ENCODE measurements at regions not wholly inside any gene's neighbourhood (a gene's known extent, or its start where the extent isn't known, plus 50 kb on each side); places are given as distances from the start of the nearest gene placed in this dataset.

GRCh38 chr14:95434121-95434520, 82.3 kb downstream of the SYNE3 start:
- TF ChIP-seq CTCF (conservative IDR thresholded peaks at IDR 0.05; ENCODE audit: low read depth in 2 of 2) (no peak), EZH2phosphoT487 (IDR thresholded peaks at IDR 0.05; ENCODE audit: unreplicated experiment) (no peak), REST (IDR thresholded peaks at IDR 0.05; ENCODE audit: unreplicated experiment) (no peak), POLR2AphosphoS5 (IDR thresholded peaks at IDR 0.05; ENCODE audit: low read depth) (no peak), EZH2 (IDR thresholded peaks at IDR 0.05; ENCODE audit: low read depth, unreplicated experiment) (no peak), JUNB (IDR thresholded peaks at IDR 0.05; ENCODE audit: unreplicated experiment) (no peak), STAT1 (IDR thresholded peaks at IDR 0.05; ENCODE audit: unreplicated experiment) (no peak), CREB1 (CRISPR knock-in tag; IDR thresholded peaks at IDR 0.05; ENCODE audit: low read depth) (no peak), ZNF331 (CRISPR knock-in tag; IDR thresholded peaks at IDR 0.05; ENCODE audit: low read depth) (no peak), ETS1 (IDR thresholded peaks at IDR 0.05) (no peak)
